ENCODE measurements at regions not wholly inside any gene's neighbourhood (a gene's known extent, or its start where the extent isn't known, plus 50 kb on each side); places are given as distances from the start of the nearest gene placed in this dataset.

DNA sequence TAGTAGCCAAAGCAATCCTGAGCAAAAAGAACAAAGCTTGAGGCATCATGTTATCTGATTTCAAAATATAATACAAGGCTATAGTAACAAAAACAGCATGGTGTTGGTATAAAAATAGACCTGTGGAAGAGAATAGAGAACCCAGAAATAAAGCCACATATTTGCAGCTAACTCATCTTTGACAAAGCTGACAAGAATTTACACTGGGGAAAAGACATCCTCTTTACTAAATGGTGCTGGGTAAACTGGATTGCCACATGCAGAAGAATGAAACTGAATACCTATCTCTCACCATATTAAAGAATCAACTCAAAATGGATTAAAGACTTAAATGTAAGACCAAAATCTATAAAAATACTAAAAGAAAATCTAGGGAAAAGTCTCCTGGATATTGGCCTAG lies 59.5 kb upstream of the CD55 start:
- TF ChIP-seq, protein P1, sequence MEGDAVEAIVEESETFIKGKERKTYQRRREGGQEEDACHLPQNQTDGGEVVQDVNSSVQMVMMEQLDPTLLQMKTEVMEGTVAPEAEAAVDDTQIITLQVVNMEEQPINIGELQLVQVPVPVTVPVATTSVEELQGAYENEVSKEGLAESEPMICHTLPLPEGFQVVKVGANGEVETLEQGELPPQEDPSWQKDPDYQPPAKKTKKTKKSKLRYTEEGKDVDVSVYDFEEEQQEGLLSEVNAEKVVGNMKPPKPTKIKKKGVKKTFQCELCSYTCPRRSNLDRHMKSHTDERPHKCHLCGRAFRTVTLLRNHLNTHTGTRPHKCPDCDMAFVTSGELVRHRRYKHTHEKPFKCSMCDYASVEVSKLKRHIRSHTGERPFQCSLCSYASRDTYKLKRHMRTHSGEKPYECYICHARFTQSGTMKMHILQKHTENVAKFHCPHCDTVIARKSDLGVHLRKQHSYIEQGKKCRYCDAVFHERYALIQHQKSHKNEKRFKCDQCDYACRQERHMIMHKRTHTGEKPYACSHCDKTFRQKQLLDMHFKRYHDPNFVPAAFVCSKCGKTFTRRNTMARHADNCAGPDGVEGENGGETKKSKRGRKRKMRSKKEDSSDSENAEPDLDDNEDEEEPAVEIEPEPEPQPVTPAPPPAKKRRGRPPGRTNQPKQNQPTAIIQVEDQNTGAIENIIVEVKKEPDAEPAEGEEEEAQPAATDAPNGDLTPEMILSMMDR (conservative IDR thresholded peaks at IDR 0.05; ENCODE audit: low read depth, low read length) = no peak
- TF ChIP-seq EZH2 (IDR thresholded peaks at IDR 0.05; ENCODE audit: low read length, unreplicated experiment) = no peak
- no peak for TF ChIP-seq EZH2phosphoT487 (IDR thresholded peaks at IDR 0.05; ENCODE audit: borderline replicate concordance, low read length)
